ENCODE measurements at regions not wholly inside any gene's neighbourhood (a gene's known extent, or its start where the extent isn't known, plus 50 kb on each side); places are given as distances from the start of the nearest gene placed in this dataset.

GRCh38 chr13:73336773-73337172, 278.0 kb downstream of the KLF5 start:
- H3K9me2 ChIP-seq (ENCODE audit: insufficient read depth, low read length): no peaks in the 10 kb centered on the region
- no peak overlapping the region for H3K9ac ChIP-seq (ENCODE audit: low read length)
- no peaks in the 10 kb centered on the region for H3K27me3 ChIP-seq (ENCODE audit: insufficient read depth, low read depth, low read length)
- no peaks in the 10 kb centered on the region for H3F3A ChIP-seq (ENCODE audit: insufficient read depth, low read length, poor library complexity, severe bottlenecking)
- H4K20me1 ChIP-seq (ENCODE audit: insufficient read depth): no peaks in the 10 kb centered on the region
- H3K4me2 ChIP-seq (ENCODE audit: low read length): no peak overlapping the region
- no peaks in the 10 kb centered on the region for H3K79me2 ChIP-seq (replicated peaks; ENCODE audit: insufficient read depth, low read length)
- no peak for TF ChIP-seq SMC3 (conservative IDR thresholded peaks at IDR 0.05; ENCODE audit: poor library complexity)
- TF ChIP-seq EZH2 (IDR thresholded peaks at IDR 0.05; ENCODE audit: borderline replicate concordance, insufficient read depth, low read length, poor library complexity, severe bottlenecking): no peak
- no peak for TF ChIP-seq MXI1 (conservative IDR thresholded peaks at IDR 0.05; ENCODE audit: poor library complexity, severe bottlenecking)
- TF ChIP-seq CTCF (IDR thresholded peaks at IDR 0.05; ENCODE audit: poor library complexity, severe bottlenecking): no peak
- no peak for TF ChIP-seq POLR2AphosphoS5 (IDR thresholded peaks at IDR 0.05)
- TF ChIP-seq EP300 (conservative IDR thresholded peaks at IDR 0.05; ENCODE audit: poor library complexity, severe bottlenecking): no peak
- TF ChIP-seq REST (IDR thresholded peaks at IDR 0.05; ENCODE audit: borderline replicate concordance): no peak
- TF ChIP-seq RAD21 (conservative IDR thresholded peaks at IDR 0.05): no peak
- TF ChIP-seq TAF1 (IDR thresholded peaks at IDR 0.05; ENCODE audit: low read depth): no peak
- H3K4me3 ChIP-seq (ENCODE audit: low read length): no peak overlapping the region
- H3K9me3 ChIP-seq (ENCODE audit: low read length): no peaks in the 10 kb centered on the region
- no peak overlapping the region for H2AFZ ChIP-seq (ENCODE audit: low read depth, low read length)
- no peaks in the 10 kb centered on the region for H3K36me3 ChIP-seq (ENCODE audit: insufficient read depth, low read length)
- no peak overlapping the region for H3K27ac ChIP-seq (ENCODE audit: low read length)

GRCh38 chr13:73335944-73336343, 277.1 kb downstream of the KLF5 start:
- TF ChIP-seq EP300 (conservative IDR thresholded peaks at IDR 0.05; ENCODE audit: poor library complexity, severe bottlenecking): no peak
- TF ChIP-seq EZH2 (IDR thresholded peaks at IDR 0.05; ENCODE audit: borderline replicate concordance, insufficient read depth, low read length, poor library complexity, severe bottlenecking): no peak
- no peak for TF ChIP-seq POLR2AphosphoS5 (IDR thresholded peaks at IDR 0.05)
- no peak for TF ChIP-seq CTCF (IDR thresholded peaks at IDR 0.05; ENCODE audit: poor library complexity, severe bottlenecking)
- TF ChIP-seq SMC3 (conservative IDR thresholded peaks at IDR 0.05; ENCODE audit: poor library complexity): no peak
- no peak for TF ChIP-seq REST (IDR thresholded peaks at IDR 0.05; ENCODE audit: borderline replicate concordance)
- TF ChIP-seq RAD21 (conservative IDR thresholded peaks at IDR 0.05): no peak
- TF ChIP-seq MXI1 (conservative IDR thresholded peaks at IDR 0.05; ENCODE audit: poor library complexity, severe bottlenecking): no peak
- no peak for TF ChIP-seq TAF1 (IDR thresholded peaks at IDR 0.05; ENCODE audit: low read depth)
- Histone ChIP-seq H4K20me1 (ENCODE audit: insufficient read depth) (no peaks in the 10 kb centered on the region), H3K9me3 (ENCODE audit: low read length) (no peaks in the 10 kb centered on the region), H3K27ac (ENCODE audit: low read length) (no peak overlapping the region), H3K9me2 (ENCODE audit: insufficient read depth, low read length) (no peaks in the 10 kb centered on the region), H3K36me3 (ENCODE audit: insufficient read depth, low read length) (no peaks in the 10 kb centered on the region), H3K4me3 (ENCODE audit: low read length) (no peak overlapping the region), H3K79me2 (replicated peaks; ENCODE audit: insufficient read depth, low read length) (no peaks in the 10 kb centered on the region), H2AFZ (ENCODE audit: low read depth, low read length) (no peak overlapping the region), H3K27me3 (ENCODE audit: insufficient read depth, low read depth, low read length) (no peaks in the 10 kb centered on the region), H3K4me2 (ENCODE audit: low read length) (no peak overlapping the region), H3K9ac (ENCODE audit: low read length) (no peak overlapping the region), H3F3A (ENCODE audit: insufficient read depth, low read length, poor library complexity, severe bottlenecking) (no peaks in the 10 kb centered on the region)

Measured in neural cell (in vitro differentiated cells).